ENCODE measurements at regions not wholly inside any gene's neighbourhood (a gene's known extent, or its start where the extent isn't known, plus 50 kb on each side); places are given as distances from the start of the nearest gene placed in this dataset.

DNA sequence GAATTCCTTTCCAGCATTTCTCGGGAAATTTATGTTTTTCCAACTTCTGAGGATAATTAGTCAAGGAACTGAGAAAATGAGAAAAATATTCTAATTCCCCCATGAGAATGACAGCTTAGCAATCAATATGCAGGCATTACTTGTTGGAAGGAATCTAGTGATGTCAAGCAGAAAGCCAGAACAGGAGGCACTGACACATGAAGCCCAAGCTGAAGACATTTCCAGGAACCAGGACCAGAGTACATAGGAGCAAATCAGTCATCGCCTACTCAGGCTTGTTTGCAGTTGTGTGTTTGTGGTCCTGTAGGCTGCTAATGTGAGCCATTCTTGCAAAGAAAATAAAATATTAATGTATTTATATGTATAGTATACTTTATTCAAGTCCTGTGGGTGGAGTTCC is 89.7 kb downstream of the SALL1 start:
- TF ChIP-seq, protein P1, sequence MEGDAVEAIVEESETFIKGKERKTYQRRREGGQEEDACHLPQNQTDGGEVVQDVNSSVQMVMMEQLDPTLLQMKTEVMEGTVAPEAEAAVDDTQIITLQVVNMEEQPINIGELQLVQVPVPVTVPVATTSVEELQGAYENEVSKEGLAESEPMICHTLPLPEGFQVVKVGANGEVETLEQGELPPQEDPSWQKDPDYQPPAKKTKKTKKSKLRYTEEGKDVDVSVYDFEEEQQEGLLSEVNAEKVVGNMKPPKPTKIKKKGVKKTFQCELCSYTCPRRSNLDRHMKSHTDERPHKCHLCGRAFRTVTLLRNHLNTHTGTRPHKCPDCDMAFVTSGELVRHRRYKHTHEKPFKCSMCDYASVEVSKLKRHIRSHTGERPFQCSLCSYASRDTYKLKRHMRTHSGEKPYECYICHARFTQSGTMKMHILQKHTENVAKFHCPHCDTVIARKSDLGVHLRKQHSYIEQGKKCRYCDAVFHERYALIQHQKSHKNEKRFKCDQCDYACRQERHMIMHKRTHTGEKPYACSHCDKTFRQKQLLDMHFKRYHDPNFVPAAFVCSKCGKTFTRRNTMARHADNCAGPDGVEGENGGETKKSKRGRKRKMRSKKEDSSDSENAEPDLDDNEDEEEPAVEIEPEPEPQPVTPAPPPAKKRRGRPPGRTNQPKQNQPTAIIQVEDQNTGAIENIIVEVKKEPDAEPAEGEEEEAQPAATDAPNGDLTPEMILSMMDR (conservative IDR thresholded peaks at IDR 0.05; ENCODE audit: low read depth, low read length) = no peak
- TF ChIP-seq EZH2 (IDR thresholded peaks at IDR 0.05; ENCODE audit: low read length, unreplicated experiment) = no peak

Data from PC-3 (cell line).